Neuronal stem cell (in vitro differentiated cells): ENCODE measurements at regions not wholly inside any gene's neighbourhood (a gene's known extent, or its start where the extent isn't known, plus 50 kb on each side); places are given as distances from the start of the nearest gene placed in this dataset.
A peak's percentile ranks its signal among the peaks of the same experiment; 100 is the strongest.

Experiments used
- DNase-seq: peaks from one replicate; pipeline ENCODE4 v3.0.0-alpha.2; 2013; ENCODE audit warnings: low spot score
- H2AFZ ChIP-seq: one replicate; pipeline ENCODE4 v1.6.1; 2013; ENCODE audit warnings: mild to moderate bottlenecking, low read length, inconsistent platforms
- H2AK5ac ChIP-seq: 2 replicates; pipeline ENCODE4 v1.6.1; 2013; ENCODE audit warnings: low read depth, mild to moderate bottlenecking, inconsistent platforms, low read length, moderate library complexity, mixed read lengths
- H2BK120ac ChIP-seq: 2 replicates; pipeline ENCODE4 v1.6.1; 2013; ENCODE audit warnings: low read depth, mild to moderate bottlenecking, inconsistent platforms, low read length, moderate library complexity, mixed read lengths
- H2BK12ac ChIP-seq: one replicate; pipeline ENCODE4 v1.6.1; 2013; ENCODE audit warnings: low read length, inconsistent platforms
- H2BK15ac ChIP-seq: 2 replicates; pipeline ENCODE4 v1.6.1; 2013; ENCODE audit warnings: mild to moderate bottlenecking, low read length, inconsistent platforms, mixed read lengths
- H2BK5ac ChIP-seq: one replicate; pipeline ENCODE4 v1.6.1; 2013; ENCODE audit warnings: inconsistent platforms, mild to moderate bottlenecking, low read length, moderate library complexity
- H3K14ac ChIP-seq: one replicate; pipeline ENCODE4 v1.6.1; 2013; ENCODE audit warnings: low read length, inconsistent platforms
- H3K18ac ChIP-seq: 2 replicates; pipeline ENCODE4 v1.6.1; 2013; ENCODE audit warnings: low read length, inconsistent platforms
- H3K23ac ChIP-seq: 2 replicates; pipeline ENCODE4 v1.6.1; 2013; ENCODE audit warnings: low read depth, mild to moderate bottlenecking, mixed read lengths, low read length, inconsistent platforms; ENCODE audit not compliant: poor library complexity
- H3K27ac ChIP-seq: replicated peaks from 3 replicates; pipeline ENCODE4 v1.5.1; 2013; ENCODE audit warnings: low read length, inconsistent platforms
- H3K27me3 ChIP-seq, 3 experiments: 2 replicates each; pipeline ENCODE4 v1.6.1; 2013; ENCODE audit warnings: low read length in 3 of 3, mild to moderate bottlenecking in 2 of 3, inconsistent platforms in 1 of 3, low read depth in 1 of 3, mixed read lengths in 1 of 3, moderate library complexity in 1 of 3; ENCODE audit not compliant: control insufficient read depth in 3 of 3, insufficient read depth in 3 of 3
- H3K36me3 ChIP-seq, 2 donors: replicated peaks in 1 of 2; 2 replicates each; pipeline ENCODE4 v1.6.1; 2013; ENCODE audit warnings: low read length in 2 of 2; ENCODE audit not compliant: control insufficient read depth in 2 of 2, insufficient read depth in 2 of 2
- H3K4ac ChIP-seq: 2 replicates; pipeline ENCODE4 v1.6.1; 2013; ENCODE audit warnings: inconsistent platforms, mild to moderate bottlenecking, low read length, moderate library complexity
- H3K4me1 ChIP-seq, 2 donors: 1 replicate in 1 of 2; 2 replicates in 1 of 2; pipeline ENCODE4 v1.6.1; 2013; ENCODE audit warnings: low read length in 2 of 2, low read depth in 1 of 2; ENCODE audit not compliant: control insufficient read depth in 2 of 2, insufficient read depth in 1 of 2
- H3K4me2 ChIP-seq: one replicate; pipeline ENCODE4 v1.6.1; 2013; ENCODE audit warnings: mild to moderate bottlenecking, low read length, inconsistent platforms; ENCODE audit not compliant: insufficient read depth, poor library complexity, severe bottlenecking
- H3K4me3 ChIP-seq, 2 donors: 2 replicates each; pipeline ENCODE4 v1.5.1; 2013; ENCODE audit warnings: low read length in 2 of 2, mild to moderate bottlenecking in 2 of 2, inconsistent platforms in 1 of 2, moderate library complexity in 1 of 2
- H3K79me1 ChIP-seq: one replicate; pipeline ENCODE4 v1.6.1; 2013; ENCODE audit warnings: low read depth, mild to moderate bottlenecking, inconsistent platforms, low read length, moderate library complexity
- H3K9ac ChIP-seq: one replicate; pipeline ENCODE4 v1.6.1; 2013; ENCODE audit warnings: mild to moderate bottlenecking, low read depth, low read length, inconsistent platforms; ENCODE audit not compliant: poor library complexity
- H3K9me3 ChIP-seq, 2 donors: replicated peaks in 1 of 2; 2 replicates each; pipeline versions ENCODE3 to v1.6.1; 2013; ENCODE audit warnings: low read length in 2 of 2, mild to moderate bottlenecking in 2 of 2, inconsistent platforms in 1 of 2, low read depth in 1 of 2, mixed read lengths in 1 of 2, moderate library complexity in 1 of 2; ENCODE audit not compliant: control insufficient read depth in 2 of 2, insufficient read depth in 1 of 2
- H4K8ac ChIP-seq: one replicate; pipeline ENCODE4 v1.6.1; 2013; ENCODE audit warnings: low read depth, mild to moderate bottlenecking, inconsistent platforms, low read length, moderate library complexity
- H4K91ac ChIP-seq: one replicate; pipeline ENCODE4 v1.6.1; 2013; ENCODE audit warnings: low read length, low read depth, mild to moderate bottlenecking, inconsistent platforms; ENCODE audit not compliant: poor library complexity
- WGBS, 2 donors: extraction: QIAGEN DNeasy Blood & Tissue Kit; methylation state at CpG; one replicate each; pipeline ENCODE4 v1.1.7; 2013; ENCODE audit warnings: missing lambda C conversion rate in 2 of 2, mixed read lengths in 1 of 2; ENCODE audit not compliant: insufficient read length in 2 of 2, insufficient replicate concordance in 1 of 2; ENCODE audit errors: extremely low coverage in 2 of 2; 5-methylcytosine and 5-hydroxymethylcytosine counted together

DNA sequence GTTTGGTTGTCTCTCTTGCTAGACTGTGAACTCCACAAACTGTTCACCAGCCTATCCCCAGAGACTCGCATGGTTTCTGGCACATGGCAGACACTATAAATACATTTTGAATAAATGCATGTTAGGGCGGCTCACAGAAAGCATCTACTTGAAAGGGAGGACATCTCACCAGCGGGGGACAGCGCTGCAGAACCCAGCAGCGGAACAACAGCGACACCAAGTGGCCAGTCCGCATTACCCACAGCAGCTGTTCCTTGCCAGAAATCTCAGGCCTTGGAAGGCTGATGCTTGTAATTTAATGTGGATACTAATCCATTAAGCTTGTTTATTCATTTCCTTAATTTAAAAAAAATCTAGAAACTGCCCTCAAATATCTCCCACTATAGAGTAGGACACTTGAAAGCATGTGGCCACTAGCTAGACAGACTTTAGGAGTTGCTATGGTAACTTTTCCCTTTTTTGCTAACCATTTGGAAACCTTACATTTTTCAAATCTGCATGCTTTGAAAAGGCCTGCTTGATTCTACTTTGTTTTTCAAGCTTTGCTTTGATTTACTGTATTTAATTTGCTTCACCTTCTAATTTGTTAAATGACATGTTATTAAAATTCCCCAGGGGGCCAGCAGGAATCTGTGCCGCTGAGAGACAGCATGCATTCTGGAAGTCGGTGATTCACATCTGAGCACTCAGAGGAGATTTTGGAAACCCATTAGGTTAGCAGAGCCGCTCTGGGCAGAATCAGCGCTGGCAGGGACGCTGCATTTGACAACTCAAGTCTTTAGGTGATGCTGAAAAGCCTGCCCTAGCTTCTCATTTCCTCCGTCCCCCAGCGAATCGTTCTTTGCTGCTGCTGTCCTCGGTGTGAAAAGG lies 63.5 kb upstream of the SSX2IP start:
- H2AFZ ChIP-seq, result peak overlapping the region; percentile 40
- no peaks in the 10 kb centered on the region for H3K9me3 ChIP-seq
- H3K4me3 ChIP-seq, result no peak overlapping the region
- H3K4me2 ChIP-seq, result no peak overlapping the region
- H3K4me1 ChIP-seq, result no peaks in the 10 kb centered on the region
- H2BK120ac ChIP-seq, result no peak overlapping the region
- no peaks in the 10 kb centered on the region for H3K36me3 ChIP-seq
- H3K18ac ChIP-seq, result no peak overlapping the region
- no peak overlapping the region for H3K4ac ChIP-seq
- no peak overlapping the region for H4K8ac ChIP-seq
- H2AK5ac ChIP-seq, result no peak overlapping the region
- H3K9ac ChIP-seq, result no peak overlapping the region
- whole genome bisulfite sequencing, 2 donors, result no CpG with 5 or more reads among the region's 16 CpGs
- no peak overlapping the region for H2BK5ac ChIP-seq
- H3K79me1 ChIP-seq, result no peaks in the 10 kb centered on the region
- no peak overlapping the region for H2BK15ac ChIP-seq
- DNase-seq, result peak; percentile 58
- H3K27me3 ChIP-seq, result no peaks in the 10 kb centered on the region
- H4K91ac ChIP-seq, result no peak overlapping the region
- no peak overlapping the region for H3K27ac ChIP-seq
- no peak overlapping the region for H2BK12ac ChIP-seq
- no peak overlapping the region for H3K14ac ChIP-seq
- no peak overlapping the region for H3K23ac ChIP-seq

DNA sequence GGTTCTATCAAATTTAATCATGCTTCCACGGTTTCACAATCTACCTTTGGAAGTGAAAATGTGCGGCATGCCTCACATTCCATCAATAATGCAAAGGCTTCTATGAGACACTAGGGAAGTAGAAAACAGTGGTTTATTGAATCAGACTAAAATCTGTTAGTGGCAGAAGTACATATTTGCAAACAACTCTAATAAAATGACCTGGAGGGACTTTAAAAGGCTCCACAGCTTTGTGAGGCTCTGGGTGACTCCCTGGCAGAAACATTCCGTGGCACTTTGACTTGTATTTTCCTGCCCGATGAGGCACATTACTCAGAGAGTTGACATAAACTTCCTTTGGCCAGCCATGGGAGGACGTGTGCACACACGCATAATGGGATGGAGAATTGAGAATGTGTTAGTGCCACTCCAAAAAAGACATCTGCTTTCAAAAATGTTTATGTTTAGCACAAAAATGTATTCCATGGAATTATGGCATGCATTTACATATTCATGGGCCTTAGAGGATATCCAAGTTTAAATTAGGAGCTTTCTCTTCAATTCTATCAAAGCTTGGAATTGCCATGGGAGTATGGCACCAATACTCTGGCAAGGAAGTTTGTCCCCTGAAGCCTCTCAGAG lies 60.0 kb upstream of the SSX2IP start:
- no peak overlapping the region for H3K9ac ChIP-seq
- no peak overlapping the region for H3K14ac ChIP-seq
- H2AK5ac ChIP-seq, result no peak overlapping the region
- no peaks in the 10 kb centered on the region for H3K36me3 ChIP-seq
- WGBS, 2 donors, result no CpG with 5 or more reads among the region's 6 CpGs
- H3K27ac ChIP-seq, result no peak overlapping the region
- H3K4me1 ChIP-seq, result no peaks in the 10 kb centered on the region
- no peaks in the 10 kb centered on the region for H3K9me3 ChIP-seq
- H4K91ac ChIP-seq, result no peak overlapping the region
- no peak overlapping the region for H2BK15ac ChIP-seq
- no peak overlapping the region for H2BK5ac ChIP-seq
- H3K18ac ChIP-seq, result no peak overlapping the region
- H3K23ac ChIP-seq, result no peak overlapping the region
- no peaks in the 10 kb centered on the region for H3K27me3 ChIP-seq
- H3K4me2 ChIP-seq, result no peak overlapping the region
- H3K4ac ChIP-seq, result no peak overlapping the region
- no peak overlapping the region for H4K8ac ChIP-seq
- no peak for DNase-seq
- H3K79me1 ChIP-seq, result no peaks in the 10 kb centered on the region
- no peak overlapping the region for H2BK120ac ChIP-seq
- H2AFZ ChIP-seq, result peak overlapping the region; percentile 22
- H3K4me3 ChIP-seq, result no peak overlapping the region
- no peak overlapping the region for H2BK12ac ChIP-seq

DNA sequence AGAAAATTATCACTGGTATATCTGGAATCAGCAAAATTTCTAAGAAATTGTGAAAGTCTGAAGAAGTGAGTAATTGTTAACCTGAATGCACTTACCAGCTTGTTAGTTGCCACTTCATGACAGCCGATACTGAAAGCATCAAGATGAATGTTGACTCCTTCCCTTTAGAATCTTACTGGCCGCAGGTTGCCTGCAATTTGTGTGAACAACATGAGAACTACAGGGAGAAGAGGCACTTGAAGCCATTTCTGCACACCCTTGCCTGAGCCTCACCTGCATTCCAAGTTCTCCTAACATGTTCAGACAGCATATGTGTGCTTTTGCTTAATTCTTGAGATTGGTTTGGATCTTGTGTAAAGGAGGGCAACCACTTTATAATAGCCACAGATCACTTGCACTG lies 59.2 kb upstream of the SSX2IP start:
- no peak overlapping the region for H2BK120ac ChIP-seq
- no peak overlapping the region for H3K23ac ChIP-seq
- no peak overlapping the region for H3K4me3 ChIP-seq
- no peaks in the 10 kb centered on the region for H3K36me3 ChIP-seq
- H3K79me1 ChIP-seq, result no peaks in the 10 kb centered on the region
- H3K27ac ChIP-seq, result no peak overlapping the region
- no peak overlapping the region for H2AK5ac ChIP-seq
- DNase-seq, result no peak
- no peak overlapping the region for H2AFZ ChIP-seq
- H4K8ac ChIP-seq, result no peak overlapping the region
- no peak overlapping the region for H2BK12ac ChIP-seq
- no peak overlapping the region for H3K4ac ChIP-seq
- no peak overlapping the region for H2BK5ac ChIP-seq
- H3K14ac ChIP-seq, result no peak overlapping the region
- no peaks in the 10 kb centered on the region for H3K27me3 ChIP-seq
- no peak overlapping the region for H3K18ac ChIP-seq
- H3K4me1 ChIP-seq, result no peaks in the 10 kb centered on the region
- H3K9ac ChIP-seq, result no peak overlapping the region
- H4K91ac ChIP-seq, result no peak overlapping the region
- H2BK15ac ChIP-seq, result no peak overlapping the region
- WGBS, 2 donors, result no CpG with 5 or more reads among the region's 2 CpGs
- H3K4me2 ChIP-seq, result no peak overlapping the region
- no peaks in the 10 kb centered on the region for H3K9me3 ChIP-seq

DNA sequence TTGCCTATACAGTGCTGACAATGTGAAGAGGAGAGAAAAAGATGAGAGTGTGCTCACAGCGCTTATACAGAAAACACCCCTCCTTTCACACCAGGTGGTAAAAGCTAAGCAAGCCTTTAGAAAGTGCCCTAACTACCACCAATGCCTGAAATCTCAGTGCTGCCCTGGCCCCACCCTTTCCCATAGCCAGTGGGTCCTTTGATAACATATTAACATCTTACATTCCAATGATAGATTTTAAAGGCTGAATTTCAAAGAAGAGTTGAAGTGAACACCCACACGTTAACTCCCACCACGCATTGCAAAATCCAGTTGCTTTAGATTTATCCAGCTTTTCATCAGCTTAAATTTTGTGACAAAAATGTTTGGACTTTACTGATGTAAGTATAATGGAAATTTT lies 58.1 kb upstream of the SSX2IP start:
- no peak overlapping the region for H3K23ac ChIP-seq
- no peak overlapping the region for H2BK15ac ChIP-seq
- H3K4ac ChIP-seq, result no peak overlapping the region
- H3K18ac ChIP-seq, result no peak overlapping the region
- no peak overlapping the region for H3K4me3 ChIP-seq
- no peak overlapping the region for H3K14ac ChIP-seq
- H4K91ac ChIP-seq, result no peak overlapping the region
- no peak overlapping the region for H2BK5ac ChIP-seq
- H3K4me1 ChIP-seq, result no peaks in the 10 kb centered on the region
- no peaks in the 10 kb centered on the region for H3K36me3 ChIP-seq
- no peak for DNase-seq
- H4K8ac ChIP-seq, result no peak overlapping the region
- H3K27ac ChIP-seq, result no peak overlapping the region
- H3K9ac ChIP-seq, result no peak overlapping the region
- no peak overlapping the region for H2BK12ac ChIP-seq
- H3K4me2 ChIP-seq, result no peak overlapping the region
- no CpG with 5 or more reads among the region's 3 CpGs for WGBS, 2 donors
- H2AK5ac ChIP-seq, result no peak overlapping the region
- H3K79me1 ChIP-seq, result no peaks in the 10 kb centered on the region
- H2AFZ ChIP-seq, result no peak overlapping the region
- H3K9me3 ChIP-seq, result no peaks in the 10 kb centered on the region
- no peaks in the 10 kb centered on the region for H3K27me3 ChIP-seq
- H2BK120ac ChIP-seq, result no peak overlapping the region
